ENCODE measurements at regions not wholly inside any gene's neighbourhood (a gene's known extent, or its start where the extent isn't known, plus 50 kb on each side); places are given as distances from the start of the nearest gene placed in this dataset.
"Not testable (repeated sequence)": the region's sequence is repeated elsewhere in the genome, so short reads cannot be mapped to it uniquely, and the experiment has no call there.

- DNase-seq: no peak
These were observed 532.4 kb upstream of the ITGA1 start for GRCh38 chr5:52255308-52255707.

DNA sequence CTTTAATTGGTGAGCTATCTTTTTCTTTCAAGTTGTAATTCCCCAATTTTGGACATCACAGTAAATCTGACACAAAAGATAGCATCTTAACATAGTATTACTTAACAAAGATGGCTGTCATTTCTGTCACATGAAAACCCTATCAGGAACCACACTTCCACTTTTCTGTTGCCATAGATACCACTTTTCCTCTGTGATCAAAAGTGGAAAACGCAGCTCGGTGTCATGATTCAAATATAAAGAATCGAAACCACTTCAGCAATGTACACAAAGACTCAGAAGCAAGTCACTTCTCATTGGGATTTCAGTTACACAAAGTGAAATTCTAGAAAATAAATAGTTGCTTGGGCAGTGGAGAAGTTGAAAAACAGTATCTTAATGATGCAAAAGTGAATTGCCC, 524.9 kb upstream of the ITGA1 start:
- DNase-seq: no peak

DNA sequence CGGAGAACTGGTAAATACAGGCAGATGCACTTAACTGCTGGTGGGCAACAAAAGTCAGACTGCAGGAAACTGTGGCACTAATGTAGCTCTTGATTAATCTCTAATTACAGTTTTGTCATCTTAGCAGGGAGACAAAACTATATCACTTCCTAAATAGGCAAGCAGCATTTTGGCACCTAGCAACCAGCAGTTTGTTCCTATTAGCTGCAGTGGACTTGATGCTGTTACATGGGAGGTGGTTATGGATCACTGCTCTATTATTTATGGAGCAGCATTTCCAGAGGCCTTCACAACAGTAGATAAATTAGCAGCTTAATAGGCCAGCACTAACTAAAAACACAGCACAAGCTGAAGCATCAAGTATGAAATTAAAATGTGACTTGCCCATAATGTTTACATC, 518.3 kb upstream of the ITGA1 start:
- DNase-seq: no peak

DNA sequence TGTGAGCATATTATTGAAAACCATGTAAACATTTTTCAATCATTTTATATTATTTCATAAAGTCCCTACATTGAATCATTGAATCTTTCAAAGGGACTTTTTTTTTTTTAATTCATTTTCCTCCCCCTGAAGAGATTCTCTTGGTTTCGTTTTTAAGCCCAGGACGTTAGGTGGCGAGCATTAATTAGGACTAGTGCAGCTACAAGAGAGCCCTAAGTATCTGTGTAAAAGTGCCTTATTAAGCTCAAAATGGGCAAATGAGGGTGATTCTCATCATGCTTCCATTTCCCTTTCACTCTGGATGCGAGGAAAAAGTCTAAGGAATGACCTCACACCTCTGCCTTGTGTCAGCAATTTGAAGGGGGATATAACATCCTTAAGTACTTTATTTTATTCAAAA, 517.9 kb upstream of the ITGA1 start:
- no peak for DNase-seq

GRCh38 chr5:52275639-52276038, 512.1 kb upstream of the ITGA1 start:
- no peak for DNase-seq

- DNase-seq: no peak
These were observed 510.6 kb upstream of the ITGA1 start for GRCh38 chr5:52277101-52277500.

- no peak for DNase-seq
These were observed 505.1 kb upstream of the ITGA1 start for GRCh38 chr5:52282647-52283046.

DNA sequence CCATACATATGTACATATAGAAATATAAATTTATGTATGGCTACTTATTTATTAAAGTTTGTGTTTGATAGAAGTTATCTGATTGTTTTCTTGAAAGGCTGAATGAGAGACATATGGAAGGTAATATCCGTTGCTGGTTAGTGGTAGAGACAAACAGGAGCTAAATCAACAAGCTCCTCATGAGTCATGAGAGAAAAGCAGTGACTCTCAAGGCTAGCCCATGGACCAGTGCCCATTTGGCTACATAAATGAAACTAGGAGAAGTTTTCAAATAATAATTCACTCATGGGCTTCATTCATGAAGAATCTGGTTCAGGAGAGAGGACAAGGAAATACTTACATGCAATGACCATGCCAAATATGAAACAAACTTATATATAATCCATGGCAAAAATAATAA, 504.5 kb upstream of the ITGA1 start:
- DNase-seq: no peak

GRCh38 chr5:52300703-52301372, 486.9 kb upstream of the ITGA1 start:
- no peak for DNase-seq

DNA sequence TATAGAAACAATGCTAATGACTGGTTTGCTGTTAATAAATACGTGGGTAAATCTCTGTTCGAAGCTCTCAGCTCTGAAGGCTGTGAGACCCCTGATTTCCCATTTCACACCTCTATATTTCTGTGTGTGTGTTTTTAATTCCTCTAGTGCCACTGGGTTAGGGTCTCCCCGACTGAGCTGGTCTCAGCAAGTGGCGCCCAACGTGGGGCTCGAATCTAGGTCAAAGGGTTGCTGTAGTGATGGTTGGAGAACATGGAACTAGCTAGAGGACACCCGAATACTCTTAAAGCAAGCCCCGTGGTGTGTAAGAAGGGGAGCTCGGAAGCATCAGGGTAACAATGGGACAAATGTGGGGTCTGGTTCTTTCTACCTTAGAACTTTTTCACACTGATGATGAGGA, 482.9 kb upstream of the ITGA1 start:
- not testable (repeated sequence) for DNase-seq

- DNase-seq: no peak
These were observed 459.4 kb upstream of the ITGA1 start for GRCh38 chr5:52328220-52328806.

DNA sequence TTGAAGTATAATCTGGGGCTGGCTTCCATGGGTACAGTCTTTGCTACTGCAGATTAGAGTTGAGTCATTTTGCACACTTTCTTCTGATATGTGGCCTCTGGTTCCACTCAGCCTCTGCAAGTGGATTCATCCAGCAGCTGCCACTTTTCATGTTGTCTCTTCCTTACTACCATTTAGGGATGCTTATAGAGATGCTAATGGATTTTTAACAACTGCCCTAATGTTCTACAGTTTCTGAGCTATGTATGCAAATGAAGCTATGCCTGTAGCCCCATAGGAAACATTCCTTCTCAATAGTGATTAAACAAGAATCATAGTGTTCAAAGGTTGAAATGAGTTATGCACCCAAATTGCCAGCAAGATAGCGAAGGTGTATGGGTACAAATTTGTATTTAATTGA, 456.0 kb upstream of the ITGA1 start:
- no peak for DNase-seq

- no peak for DNase-seq
These were observed 453.3 kb upstream of the ITGA1 start for GRCh38 chr5:52334367-52334766.

- DNase-seq: no peak
These were observed 448.4 kb upstream of the ITGA1 start for GRCh38 chr5:52339285-52339684.

- no peak for DNase-seq
These were observed 445.4 kb upstream of the ITGA1 start for GRCh38 chr5:52342361-52342760.

DNA sequence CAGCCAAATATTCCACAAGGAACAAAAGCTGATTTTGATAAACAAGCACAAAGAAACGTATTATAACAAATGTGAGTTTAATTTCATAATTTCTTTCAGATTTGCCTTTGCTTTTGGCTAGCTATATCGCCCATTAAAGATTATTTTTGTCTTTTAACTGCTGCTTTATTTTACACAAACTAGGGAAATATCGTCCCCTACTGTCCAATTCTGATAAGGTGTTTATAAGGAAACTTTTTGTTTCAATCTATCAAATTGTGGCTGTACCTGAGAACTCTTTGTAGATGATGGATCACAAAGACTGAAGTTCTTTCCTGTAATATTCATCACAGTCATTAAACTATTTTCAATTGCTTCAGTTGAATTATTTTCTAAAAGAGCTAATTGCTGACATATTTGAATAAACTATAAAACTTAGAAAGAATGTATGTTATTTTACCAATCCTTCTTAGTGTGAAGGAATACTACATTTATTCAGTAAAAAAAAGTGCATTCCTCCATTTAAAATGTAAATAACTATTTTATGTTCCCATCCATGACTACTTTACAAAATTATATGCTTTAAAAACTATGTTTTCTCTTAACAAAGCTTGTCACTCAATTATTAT, 431.3 kb upstream of the ITGA1 start:
- no peak for DNase-seq

DNA sequence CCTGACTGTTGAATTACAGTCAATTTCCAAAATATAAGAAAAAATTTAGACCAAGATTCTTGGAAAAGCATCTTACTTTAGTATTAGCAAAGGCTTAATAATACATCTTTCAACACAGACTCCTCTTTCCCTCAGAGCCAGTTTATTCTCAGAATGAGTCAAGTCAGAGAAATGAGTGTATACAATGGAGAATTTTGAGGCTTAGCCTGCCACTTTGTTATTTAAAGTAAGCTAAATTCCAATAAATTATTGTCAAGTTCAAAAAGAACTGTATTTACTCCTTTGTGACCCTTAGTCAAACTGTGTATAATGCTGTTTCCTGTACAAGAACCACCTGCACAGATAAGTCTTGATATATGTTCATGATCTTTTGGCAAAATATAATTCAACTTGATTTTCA, 428.5 kb upstream of the ITGA1 start:
- no peak for DNase-seq

DNA sequence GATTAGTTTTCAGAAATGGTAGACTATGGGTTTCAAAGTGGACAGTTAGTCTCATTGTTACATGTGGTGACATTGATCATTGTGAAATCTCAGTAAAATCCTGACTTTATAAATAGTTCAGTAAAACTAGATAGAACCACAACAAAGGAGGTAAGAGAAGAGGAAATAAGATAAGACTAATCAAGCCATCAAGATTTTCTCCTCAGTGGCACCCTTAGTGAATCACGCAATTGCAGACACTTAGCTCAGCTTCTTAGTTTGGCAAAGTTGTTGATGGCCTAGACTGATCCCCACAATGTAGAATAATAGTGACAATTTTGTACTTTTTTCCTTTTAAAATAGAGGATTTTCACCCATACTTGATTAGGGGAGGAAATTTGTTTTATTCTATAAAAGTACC, 426.7 kb upstream of the ITGA1 start:
- DNase-seq: no peak

- DNase-seq: no peak
These were observed 413.4 kb upstream of the ITGA1 start for GRCh38 chr5:52374286-52374685.

DNA sequence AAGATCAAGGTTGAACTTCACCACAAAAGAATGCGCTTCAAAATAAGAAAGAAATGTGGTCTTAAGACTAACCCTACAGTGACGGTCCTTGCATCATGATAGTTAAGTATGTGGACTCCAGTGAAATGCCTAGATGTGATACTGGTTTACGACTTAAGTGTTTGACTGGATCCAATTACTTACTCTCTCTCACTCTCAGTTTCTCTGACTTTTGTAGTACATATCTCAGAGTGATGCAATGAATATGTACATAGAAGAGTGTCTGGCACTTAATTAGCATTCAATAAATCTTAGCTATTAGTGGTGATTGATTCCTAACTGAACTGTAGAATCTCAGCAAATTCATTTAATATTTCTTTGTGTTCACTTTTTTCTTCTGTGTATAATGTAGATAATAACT, 411.7 kb upstream of the ITGA1 start:
- no peak for DNase-seq

- DNase-seq: no peak
These were observed 411.1 kb upstream of the ITGA1 start for GRCh38 chr5:52376592-52376991.

DNA sequence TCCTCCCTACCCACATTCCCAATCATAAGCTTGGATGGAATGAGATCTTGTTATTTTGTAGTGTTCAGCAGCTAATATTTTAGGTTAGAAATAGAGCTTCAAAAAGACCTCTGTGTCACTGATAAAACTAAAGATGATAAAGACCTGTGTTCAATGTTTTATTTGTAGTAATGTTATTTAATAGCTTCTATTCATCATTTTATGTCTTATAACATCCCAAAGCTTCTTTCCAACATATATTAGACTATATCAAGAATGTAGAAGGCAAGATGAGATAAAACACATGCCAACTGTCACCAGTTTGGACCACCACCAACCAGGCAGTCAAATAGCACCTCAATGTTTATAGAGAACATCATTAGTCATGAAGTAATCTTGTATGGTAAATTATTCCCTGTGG, 409.5 kb upstream of the ITGA1 start:
- DNase-seq: no peak

DNA sequence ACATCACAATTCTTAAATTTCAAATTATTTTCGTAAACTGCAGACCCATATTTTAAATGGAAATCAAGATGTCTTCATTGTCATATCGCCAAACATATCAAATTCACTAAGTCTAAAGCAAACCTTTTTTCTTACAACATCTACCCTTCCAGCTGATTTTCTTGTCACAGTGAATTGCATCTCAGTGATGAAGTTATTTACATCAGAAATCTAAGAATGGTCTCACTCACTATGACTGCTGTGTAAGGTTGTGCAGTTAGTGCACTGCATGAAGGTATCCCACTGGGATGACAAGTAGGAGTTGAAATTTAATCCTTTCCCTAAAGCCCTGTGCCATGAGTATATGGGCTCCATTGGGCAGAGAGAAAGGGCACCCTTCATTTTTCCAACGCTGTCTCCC, 399.4 kb upstream of the ITGA1 start:
- DNase-seq: no peak

DNA sequence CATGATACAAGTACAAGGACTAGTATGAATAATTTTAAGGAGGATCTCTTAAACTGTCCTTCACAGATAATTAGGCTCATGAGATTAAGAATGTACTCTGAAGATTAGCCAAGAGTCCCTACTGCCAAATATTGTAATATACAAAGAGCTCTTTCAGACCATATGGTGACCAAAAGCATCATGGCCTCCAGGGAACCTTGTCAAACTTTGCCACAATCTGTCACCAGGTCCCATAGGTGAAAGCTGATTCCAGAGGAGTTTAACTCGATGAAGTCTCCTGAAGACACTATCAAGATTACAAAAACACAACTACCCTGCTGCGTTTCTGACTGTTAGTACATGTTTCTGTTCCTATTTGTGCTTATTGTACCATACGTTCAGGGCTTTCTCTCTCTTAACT, 395.4 kb upstream of the ITGA1 start:
- no peak for DNase-seq

DNA sequence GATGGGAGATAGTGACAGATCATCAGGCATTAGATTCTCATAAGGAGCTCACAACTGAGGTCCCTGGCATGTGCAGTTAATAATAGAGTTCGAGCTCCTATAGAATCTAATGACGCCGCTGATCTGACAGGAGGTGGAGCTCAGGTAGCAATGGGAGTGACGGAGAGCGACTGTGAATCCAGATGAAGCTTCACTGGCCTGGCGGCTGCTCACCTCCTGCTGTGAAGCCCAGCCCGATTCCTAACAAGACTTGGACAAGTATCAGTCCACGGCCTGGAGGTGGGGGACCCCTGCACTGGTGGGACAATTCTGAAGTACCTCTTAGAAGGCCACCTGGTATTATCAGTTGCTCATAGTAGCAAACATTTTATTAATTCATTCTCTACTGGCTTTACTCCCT, 377.9 kb upstream of the ITGA1 start:
- DNase-seq: no peak

Data from stimulated activated naive CD4-positive, alpha-beta T cell (primary cell).